Stimulated activated CD8-positive, alpha-beta memory T cell treated with anti-CD3 and anti-CD28 coated beads, Interleukin-2, amount 100 ng/mL, for 48 hours (primary cell): ENCODE measurements at regions not wholly inside any gene's neighbourhood (a gene's known extent, or its start where the extent isn't known, plus 50 kb on each side); places are given as distances from the start of the nearest gene placed in this dataset.
A peak's percentile ranks its signal among the peaks of the same experiment; 100 is the strongest.
"Not testable (repeated sequence)": the region's sequence is repeated elsewhere in the genome, so short reads cannot be mapped to it uniquely, and the experiment has no call there.

Source experiments
- DNase-seq, 2 donors: peaks; one replicate each; pipeline ENCODE4 v3.0.0-alpha.2; 2020; ENCODE audit warnings: low read depth in 2 of 2

DNA sequence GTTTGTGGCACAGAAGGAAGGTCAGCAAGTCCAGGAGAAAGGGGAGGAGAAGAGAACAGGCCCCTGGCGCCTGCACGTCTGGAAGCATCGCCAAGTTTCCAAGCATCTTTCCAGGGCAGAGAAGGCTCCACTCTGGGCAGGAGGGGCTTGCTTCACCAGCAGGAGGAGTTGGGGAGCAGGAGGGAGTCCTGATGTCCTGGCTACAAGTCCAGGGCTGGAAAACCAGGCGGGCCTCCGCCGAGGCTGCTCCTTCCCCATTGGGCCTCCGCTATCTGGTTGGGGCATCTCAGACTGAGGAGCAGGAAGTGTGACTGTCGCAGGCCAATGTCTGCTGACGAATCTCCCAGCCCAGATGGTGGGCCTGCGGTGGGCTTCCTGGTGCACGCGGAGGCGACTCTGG is 421.9 kb downstream of the PREX1 start:
- DNase-seq = peak in 1 of 2 donors; percentile 11

DNA sequence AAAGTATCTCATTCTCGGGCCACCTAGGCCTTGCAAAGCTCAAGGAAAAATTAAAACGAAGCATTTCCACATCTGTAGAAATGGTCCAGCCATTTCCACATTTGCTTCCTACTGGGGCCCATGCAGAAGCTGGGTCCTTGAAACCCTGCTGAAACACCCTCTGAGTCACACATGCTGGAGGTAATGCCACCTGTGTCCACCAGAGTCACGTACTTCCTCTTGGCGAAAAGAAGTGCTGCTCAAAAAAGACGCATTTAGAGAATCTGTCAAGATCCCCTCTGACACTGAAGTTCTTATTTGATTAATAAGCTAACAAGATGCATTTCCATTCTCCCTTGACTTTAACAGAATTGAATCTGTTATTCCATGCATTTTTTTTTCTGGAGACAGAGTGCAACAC is 423.2 kb downstream of the PREX1 start:
- no peak for DNase-seq

DNA sequence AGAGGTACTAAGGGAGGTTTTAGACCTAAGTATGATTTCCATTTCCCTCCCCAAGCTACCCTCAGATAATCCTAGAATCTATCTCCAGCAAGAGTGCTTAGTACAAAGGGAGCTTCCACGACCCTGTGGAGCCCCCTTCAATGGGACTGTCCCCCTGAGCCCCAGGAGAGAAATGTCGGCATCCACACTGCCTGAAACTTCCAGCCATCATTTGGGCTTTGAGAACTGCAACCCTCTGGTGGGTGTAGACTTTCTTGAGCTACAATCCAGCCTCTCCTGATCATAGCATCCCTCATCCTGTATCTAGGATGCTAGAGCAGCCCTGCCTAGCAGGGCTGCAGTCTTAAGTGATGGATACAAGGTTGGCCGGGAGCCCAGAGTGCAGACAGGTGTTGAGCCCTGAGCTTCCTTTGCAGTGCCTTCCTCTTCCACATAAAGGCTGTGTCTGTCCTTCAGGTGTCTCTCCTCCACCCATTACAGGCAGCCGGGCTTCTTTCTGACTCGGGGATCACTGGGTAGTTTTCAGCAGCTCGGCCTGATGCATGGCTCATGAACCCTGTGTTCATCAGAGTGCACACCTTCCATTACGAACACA is 424.5 kb downstream of the PREX1 start:
- DNase-seq = no peak

DNA sequence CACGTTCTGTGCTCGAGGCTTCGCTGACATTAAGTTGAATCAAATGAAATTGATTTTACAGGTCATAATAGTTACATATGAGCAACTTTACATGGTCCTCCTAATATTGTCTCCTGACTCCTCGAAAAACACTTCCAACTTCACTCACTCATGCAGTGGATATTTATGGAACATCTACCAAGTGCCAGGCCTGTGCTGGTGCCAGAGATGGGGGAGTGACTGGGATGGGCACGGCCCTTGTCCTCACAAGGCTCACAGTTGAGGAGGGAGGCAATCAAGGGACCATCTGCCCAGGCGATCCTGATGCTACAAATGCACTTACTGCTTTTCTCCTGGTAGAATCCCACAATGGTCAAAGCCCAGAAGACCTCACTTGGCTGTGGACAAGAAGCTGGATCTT is 426.4 kb downstream of the PREX1 start:
- no peak for DNase-seq

DNA sequence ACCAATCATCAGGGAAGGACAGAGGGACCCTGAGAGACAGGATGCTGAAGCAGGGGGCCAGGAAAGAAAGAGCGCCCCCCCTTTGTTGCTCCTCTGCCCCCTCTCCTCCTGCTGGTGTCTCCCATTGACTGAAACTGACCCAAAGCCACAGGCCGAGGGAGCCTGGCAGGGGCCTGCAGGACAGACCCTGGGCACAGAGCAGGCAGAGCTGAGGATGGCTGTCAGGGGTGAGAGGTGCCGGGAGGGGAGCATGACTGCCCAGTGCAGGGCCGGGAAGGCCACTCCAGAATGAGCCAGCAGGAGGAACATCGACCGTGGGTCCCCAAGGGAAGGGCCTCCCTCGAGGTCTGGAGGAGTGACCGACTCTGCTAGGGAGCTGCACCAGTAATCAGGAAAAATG is 427.8 kb downstream of the PREX1 start:
- DNase-seq = no peak

DNA sequence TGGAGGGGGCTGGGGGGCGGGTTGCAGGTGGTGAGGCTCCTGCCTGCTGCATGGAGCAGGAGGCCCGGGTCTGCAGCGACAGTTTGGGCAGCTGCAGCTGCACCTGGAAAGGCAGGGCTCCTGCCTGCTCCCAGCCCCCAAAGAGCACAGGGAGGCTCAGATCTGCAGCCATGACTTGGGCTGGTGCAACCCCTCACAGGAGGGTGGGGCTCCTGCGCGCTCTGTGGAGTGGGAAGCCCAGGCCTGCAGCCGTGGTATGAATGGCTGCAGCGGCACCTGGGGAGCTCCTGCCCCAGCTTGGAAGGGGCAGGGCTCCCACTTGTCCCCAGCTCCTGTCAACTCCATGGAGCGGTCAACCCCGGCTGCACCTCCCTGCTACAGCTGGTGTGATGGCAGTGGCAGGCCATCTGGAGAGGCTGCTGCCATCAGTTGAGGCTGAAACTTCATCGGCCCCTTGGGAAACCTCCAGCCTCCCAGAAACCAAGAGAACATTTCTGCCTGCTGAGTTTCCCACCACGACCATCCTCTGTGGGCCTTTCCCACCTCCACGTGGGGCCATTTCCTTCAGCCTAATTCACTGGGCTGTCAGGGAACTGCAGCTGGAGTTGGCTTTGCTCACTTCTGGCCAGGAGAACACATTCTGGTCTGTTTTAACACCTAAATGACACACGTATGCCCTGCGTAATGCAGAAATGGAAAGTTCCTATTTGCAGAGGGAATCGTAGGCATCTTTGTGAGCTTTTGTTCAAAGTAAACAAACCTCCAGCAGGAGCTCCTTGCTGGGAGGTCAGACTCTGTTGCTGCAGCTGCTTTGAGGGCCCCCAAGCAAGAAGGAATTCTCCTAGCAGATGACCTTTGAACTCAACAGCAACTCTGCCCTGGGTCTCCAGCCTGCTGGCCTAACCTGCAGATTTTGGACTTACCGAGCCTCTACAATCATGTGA is 429.0 kb downstream of the PREX1 start:
- DNase-seq = no peak

DNA sequence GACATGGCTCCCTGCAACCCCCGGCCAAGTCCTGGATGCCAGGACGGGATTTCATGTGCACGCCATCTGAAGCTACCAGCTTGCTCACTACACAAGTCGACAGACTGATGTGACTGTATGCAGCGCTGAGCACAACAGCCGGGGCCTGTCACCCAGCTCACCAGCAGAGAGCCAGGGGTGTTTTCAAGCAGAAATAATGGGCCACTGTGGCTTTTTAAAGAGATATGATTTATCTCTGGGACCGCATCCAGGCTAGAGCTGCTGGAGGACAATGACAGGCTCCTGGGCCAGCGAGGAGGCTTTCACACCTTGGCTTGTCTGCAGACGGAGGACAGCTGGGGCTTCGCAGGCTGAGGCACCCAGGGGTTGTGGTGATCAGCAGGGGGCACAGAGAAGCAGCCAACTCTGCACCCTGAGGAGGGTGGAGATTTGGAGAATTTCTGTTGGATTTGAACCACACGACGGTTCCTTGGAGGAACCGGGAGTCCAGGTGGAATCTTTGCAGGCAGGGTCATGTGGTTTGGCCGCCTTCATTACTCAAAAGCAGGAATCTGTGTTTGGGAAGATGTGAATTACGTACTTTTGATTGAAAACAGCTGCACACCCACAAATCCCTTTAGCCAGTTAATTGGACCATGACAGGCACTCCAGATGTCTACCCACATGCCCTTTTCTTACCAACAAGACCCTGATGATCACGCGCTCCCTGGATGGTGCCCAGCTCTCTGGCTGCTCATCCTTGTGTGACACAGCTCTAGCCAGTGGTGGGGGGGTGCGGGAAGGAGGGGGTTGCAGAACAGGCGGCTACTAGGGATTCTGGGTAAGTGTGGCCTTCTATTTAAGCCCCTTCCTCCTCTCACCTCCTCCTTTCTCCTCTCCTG is 430.6 kb downstream of the PREX1 start:
- DNase-seq = not testable (repeated sequence)

DNA sequence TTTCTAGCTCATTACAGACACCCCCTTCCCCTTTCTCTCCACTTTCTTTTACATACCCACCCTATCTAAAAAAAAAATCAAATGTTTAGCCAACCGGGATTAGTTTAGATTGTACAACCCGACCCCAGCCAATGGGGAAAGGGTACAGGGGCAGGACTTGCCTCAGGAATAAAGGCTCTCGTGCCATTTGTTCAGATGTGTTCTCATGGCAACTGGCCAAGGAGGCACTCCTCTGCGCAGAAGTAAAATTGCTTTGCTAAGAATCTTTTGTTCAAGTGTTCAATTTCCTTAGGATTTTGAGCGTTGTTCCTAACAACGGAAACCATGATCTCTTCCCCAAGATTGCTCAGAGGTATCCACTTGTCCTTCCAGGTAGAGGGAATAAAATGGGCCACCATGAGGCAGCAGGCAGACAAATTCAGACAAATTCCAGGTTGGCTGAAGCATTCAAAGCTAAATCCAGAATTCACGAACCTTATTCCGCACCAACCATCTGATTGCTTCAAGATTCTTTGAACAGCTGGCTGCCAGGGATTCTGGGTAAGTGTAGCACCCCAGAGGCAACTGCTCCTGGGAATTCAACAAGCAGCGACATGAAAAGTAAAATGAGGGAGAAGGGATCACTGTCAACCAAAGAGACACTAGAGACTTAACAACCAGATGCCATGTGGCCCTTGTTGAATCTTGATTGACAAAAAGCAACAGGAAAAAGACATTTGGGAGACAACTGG is 431.8 kb downstream of the PREX1 start:
- no peak for DNase-seq

DNA sequence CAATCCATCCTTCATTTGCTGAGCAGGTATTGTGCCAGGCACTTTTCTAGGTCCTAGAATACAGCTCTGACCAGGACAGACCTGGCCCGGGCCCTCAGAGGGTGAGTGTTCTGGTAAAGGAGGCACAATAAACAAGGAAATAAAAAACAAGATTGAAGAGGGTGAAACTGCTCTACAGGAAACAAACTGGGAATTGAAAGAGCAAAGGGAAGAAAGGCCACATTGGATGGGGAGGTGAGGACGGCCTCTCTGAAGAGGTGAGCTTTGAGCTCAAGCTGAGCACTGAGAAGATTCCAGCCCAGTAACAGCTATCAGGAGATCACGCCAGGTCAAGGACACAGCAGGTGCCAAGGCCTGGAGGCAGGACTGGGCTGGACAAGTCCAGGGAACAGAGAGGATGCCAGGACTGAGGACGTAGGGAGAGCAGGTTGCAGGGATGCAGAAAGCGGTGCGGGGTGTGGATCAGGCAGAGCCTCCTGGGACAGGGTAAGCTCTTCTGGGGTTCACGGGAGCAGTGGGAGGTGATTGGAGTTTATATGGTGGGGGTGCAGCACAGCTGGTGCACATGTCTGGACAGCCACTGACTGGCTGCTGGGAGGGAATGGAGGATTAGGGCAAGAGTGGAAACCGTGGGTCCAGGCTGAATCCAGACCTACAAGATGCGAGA is 433.3 kb downstream of the PREX1 start:
- DNase-seq = no peak

DNA sequence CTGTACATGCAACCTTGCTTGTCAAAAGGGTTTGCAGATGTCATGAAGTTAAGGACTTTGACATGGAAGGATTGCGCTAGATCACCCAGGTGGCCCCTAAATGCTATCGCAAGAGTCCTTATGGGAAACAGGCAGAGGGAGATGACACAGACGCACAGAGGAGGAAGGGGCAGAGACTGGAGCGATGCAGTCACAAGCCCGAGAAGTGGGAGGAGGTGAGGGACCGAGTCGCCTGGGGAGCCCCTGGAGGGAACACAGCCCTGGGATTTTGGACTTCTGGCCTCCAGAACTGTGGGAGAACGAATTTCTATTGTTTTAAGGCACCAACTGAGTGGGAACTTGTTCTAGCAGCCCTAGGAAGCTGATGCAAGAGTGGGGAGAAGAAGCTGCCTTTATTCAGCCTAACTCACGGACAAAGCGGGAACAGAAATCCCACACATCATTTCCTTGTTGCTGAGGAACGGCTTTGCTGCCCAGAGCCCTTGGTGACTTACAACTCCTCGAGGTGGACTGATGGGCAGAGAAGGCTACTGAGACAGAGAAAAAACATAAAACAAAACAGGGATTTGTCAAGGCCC is 434.0 kb downstream of the PREX1 start:
- no peak for DNase-seq

DNA sequence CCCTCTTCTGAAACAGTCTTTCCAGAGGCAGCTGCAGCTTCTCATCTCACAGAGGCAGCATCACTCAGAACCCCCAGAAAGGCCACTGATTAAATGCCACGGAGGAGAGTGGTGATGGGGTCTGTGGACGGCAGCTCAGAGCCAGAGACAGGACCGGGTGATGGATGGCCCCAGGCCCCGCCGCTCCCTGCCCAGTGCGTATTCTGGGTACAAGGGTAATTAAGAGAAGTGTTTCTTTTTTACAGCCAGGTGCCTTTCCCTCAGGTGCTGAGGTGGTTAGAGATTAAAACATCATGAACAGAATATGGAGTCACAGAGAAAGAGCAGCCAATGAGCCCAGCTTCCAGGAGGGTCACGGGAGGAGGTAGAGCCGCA is 434.5 kb downstream of the PREX1 start:
- no peak for DNase-seq

DNA sequence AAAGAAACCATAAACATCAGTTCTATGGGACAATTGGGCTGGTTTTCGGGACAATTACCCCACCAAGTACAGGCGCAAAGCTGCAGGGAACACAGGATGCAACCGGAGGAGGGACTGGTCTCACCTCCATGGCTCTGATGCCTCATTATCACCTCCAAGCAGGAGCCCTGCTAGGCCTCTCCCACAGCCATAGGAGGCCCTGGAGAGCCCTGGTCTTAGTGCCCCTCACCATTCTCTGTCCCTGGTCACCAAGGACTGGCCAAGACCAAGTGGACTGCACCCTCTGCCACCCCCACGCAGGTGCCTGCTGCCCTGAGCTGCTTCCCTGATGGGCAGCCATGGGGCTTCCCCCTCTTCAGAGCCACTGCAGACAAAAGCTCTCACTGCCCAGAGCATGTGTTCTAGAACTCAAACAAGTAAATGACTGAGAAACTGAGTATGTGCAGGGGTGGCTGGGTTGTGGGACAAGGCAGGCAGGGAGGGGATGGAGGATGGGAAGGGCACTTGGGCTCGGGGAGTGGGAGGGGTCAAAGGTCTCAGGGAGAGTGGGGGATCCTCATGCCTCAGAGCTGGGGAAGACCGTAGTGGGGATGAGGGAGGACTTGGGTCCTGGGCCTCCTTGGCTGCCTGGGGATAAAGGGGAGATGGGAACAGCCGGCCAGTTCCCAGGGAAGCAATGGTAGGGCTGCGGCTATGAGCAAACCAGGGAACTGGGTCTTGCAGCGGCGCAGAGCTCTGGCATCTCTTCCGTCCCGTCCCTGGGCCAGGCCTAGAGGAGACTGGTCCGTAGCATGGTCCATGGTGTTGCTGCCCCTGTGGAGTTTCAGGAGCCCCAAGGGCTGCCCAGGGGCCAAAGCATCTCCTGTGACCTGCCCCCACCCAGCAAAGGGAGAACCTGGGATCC is 435.1 kb downstream of the PREX1 start:
- DNase-seq = no peak

DNA sequence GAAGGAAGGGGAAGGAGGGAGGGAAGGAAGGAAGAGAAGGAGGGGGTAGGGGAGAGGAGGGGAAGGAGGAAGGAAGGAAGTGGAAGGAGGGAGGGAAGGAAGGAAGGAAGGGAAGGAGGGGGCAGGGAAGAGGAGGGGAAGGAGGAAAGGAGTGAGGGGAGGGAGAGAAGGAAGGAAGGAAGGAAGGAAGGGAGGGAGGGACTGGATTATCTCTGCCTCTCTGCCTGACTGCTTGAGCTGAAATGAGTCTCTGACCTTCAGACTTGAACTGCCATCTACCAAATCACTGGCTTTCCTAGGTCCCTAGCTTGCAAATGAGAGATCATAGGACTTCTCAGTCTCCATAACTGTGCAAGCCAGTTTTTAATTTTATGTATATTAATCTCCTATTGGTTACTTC is 436.8 kb downstream of the PREX1 start:
- DNase-seq = no peak

DNA sequence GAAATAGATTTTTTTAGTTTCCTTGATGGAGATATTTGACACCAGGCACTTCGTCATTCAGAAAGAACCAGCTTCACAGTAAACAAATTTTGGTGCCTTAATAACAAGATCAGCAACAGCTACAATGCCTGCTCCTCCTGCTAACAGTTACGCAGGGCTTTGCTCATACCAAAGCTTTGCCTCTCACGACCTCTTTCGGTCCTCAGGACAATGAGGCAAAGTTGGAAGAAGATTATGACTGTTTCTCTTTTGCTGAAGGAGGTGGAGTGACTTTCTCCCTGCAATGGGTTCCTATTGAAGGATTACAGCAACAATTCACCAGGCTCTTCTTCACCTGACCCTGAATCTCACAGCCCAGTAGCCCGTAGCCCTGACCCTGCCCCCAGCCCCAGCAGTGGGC is 440.1 kb downstream of the PREX1 start:
- no peak for DNase-seq

DNA sequence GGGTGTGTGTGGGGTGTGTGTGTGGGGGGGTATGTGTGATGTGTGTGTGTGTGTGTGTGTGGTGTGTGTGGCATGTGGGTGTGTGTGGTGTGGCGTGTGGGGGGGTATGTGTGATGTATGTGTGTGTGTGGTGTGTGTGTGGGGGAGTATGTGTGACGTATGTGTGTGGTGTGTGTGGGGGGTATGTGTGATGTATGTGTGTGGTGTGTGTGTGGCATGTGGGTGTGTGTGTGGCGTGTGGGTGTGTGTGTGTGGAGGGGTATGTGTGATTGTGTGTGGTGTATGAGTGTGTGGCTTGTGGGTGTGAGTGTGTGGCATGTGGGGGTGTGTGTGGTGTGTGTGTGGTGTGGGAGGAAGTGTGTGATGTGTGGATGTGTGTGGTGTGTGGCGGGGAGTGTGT is 442.3 kb downstream of the PREX1 start:
- no peak for DNase-seq

DNA sequence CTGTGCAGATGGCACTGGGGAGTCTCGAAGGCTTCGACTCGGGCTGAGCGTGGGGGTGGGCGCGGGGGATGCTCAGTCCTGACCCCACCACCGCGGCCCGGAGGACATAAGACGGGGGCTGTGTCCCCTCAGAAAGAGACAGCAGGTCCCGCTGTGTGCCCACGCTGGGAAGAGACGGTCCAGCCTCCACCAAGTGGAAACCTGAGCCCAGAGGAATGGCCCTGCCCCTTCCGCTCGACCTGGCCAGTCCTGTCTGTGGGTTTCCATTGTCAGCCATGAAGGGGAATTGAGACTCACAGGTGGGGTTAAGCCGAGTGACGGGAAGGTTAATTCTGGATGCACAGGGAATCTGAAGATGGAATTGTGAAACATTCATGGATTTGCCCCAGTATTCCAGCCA is 442.7 kb downstream of the PREX1 start:
- DNase-seq = no peak

DNA sequence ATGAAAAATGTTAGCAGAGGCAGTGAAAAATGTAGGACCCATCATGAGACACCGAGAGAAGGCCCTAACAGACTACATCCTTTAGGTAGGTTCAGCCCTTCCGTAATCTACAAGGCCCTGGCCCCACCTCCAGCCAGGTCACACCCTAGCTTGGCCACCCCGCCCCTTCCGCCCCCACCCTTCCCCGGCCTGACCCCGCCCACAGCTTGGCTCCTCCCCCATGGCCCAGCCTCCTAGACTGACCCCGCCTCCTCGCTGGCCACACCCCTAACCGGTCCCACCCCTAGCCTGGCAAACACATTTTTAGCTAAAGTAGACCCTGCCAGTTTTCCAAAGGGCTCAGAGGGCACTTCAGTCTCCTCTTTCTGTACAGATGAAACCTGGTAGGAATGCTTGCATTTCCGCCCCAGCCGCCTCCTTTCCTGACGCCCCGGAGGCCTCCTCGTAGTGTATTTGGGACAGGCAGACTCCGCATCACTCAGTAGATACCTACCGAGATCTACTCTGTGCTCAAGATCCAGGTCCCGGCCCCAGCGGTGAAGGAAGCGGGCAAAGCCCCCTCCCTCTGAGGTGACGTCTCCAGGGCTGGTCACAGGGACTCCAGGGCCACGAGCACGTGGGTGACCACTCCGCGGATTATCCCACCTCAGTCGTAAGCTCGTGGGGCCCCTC is 443.5 kb downstream of the PREX1 start:
- DNase-seq = peak in 1 of 2 donors; percentile 4

DNA sequence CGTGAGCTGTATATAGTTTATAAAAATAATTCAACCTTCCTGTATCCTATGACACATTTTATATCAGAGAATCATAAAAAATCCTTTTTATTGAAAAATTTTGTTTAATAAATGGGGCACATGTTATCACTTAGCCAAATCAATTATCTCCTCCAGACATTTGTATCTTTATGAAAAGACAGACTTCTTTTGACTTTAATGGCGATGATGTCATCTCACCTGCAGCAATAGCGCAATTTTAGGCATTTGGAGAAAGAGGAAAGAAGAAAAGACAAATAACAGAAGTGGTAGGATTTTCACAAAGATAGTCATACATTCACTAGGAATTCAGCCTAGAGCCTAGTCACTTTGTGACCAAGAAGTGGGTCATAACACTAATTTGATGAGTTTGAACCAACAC is 444.5 kb downstream of the PREX1 start:
- DNase-seq = no peak

DNA sequence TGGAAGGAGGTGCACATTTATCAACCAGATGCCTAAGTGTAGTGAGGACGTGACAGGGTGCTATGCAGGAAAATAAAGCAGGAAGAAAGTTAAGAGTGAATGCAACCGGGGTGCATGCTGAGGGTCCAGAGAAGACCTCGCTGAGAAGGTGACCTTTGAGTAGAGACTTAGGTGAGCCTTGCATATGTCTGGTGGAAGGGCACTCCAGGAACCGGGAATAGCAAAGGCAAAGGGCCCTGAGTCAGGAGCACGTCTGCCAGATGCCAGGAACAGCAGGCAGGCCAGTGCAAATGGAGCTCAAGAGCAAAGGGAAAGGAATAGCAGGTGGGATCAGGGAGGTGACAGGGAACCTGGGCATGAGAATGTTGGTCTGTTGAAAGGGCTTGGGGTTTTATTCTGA is 445.5 kb downstream of the PREX1 start:
- DNase-seq = no peak
